GM12878 (cell line): ENCODE measurements at regions not wholly inside any gene's neighbourhood (a gene's known extent, or its start where the extent isn't known, plus 50 kb on each side); places are given as distances from the start of the nearest gene placed in this dataset.

Experiments
- CUX1 ChIP-seq: IDR thresholded peaks from 2 replicates; pipeline ENCODE4 v1.6.1; 2012; ENCODE audit warnings: improper control_type of control experiment, low read depth, low read length; ENCODE audit not compliant: insufficient replicate concordance
- EED ChIP-seq: sonication (generic); IDR thresholded peaks from 2 replicates; pipeline ENCODE4 v1.6.1; 2016; ENCODE audit warnings: antibody characterized with exemption, low read depth
- ESRRA ChIP-seq: IDR thresholded peaks from 2 replicates; pipeline ENCODE4 v1.6.1; 2012; ENCODE audit warnings: mild to moderate bottlenecking, low read length, improper control_type of control experiment
- EZH2 ChIP-seq: IDR thresholded peaks from 2 replicates; pipeline ENCODE4 v1.6.1; 2012; ENCODE audit warnings: low read depth, mild to moderate bottlenecking, control low read depth, inconsistent platforms, low read length, borderline replicate concordance; ENCODE audit not compliant: control insufficient read depth
- SPI1 ChIP-seq: IDR thresholded peaks from 2 replicates; pipeline ENCODE4 v1.6.1; 2011; ENCODE audit warnings: low read depth, mild to moderate bottlenecking, low read length, moderate library complexity, borderline replicate concordance; ENCODE audit not compliant: insufficient read depth
- SUZ12 ChIP-seq: fragments of 200-600 bp; sonication (generic); IDR thresholded peaks from one replicate; pipeline ENCODE4 v1.6.1; 2018; ENCODE audit warnings: antibody characterized with exemption, mild to moderate bottlenecking; ENCODE audit not compliant: unreplicated experiment
- TARDBP ChIP-seq: IDR thresholded peaks from 2 replicates; pipeline ENCODE4 v1.6.1; 2016; ENCODE audit warnings: borderline replicate concordance
- ZNF274 ChIP-seq: IDR thresholded peaks from one replicate; pipeline ENCODE4 v1.8.0; 2011; ENCODE audit not compliant: insufficient read length, insufficient read depth

- TF ChIP-seq TARDBP (no peak), EZH2 (no peak), EED (no peak), SPI1 (no peak), ZNF274 (no peak), CUX1 (no peak), ESRRA (no peak), SUZ12 (no peak)
These were observed 657.8 kb downstream of the TBC1D22A start for GRCh38 chr22:47420211-47420610.
